ENCODE measurements at regions not wholly inside any gene's neighbourhood (a gene's known extent, or its start where the extent isn't known, plus 50 kb on each side); places are given as distances from the start of the nearest gene placed in this dataset.
"Not testable (repeated sequence)": the region's sequence is repeated elsewhere in the genome, so short reads cannot be mapped to it uniquely, and the experiment has no call there.

GRCh38 chr15:81792646-81793045, 253.2 kb downstream of the MEX3B start:
- H3K4me3 ChIP-seq (replicated peaks in 1 of 3; ENCODE audit: insufficient read depth in 1 of 3, low read depth in 1 of 3, low read length in 3 of 3) = no peak overlapping the region
- POLR2A ChIA-PET = no interaction called here
- FAIRE-seq = no peak
- TF ChIP-seq EZH2 (IDR thresholded peaks at IDR 0.05; ENCODE audit: borderline replicate concordance, low read depth, low read length, severe bottlenecking) (no peak), POLR2A (IDR thresholded peaks at IDR 0.05; ENCODE audit: low read depth, low read length) (no peak), CTCF (IDR thresholded peaks at IDR 0.05; ENCODE audit: extremely low read depth in 1 of 2, insufficient read depth in 1 of 2, low read depth in 1 of 2, low read length in 2 of 2) (no peak), JUN (IDR thresholded peaks at IDR 0.05; ENCODE audit: borderline replicate concordance, insufficient read depth, insufficient read length, low read depth) (no peak), MYC (IDR thresholded peaks at IDR 0.05; ENCODE audit: low read depth, low read length) (no peak), GATA2 (IDR thresholded peaks at IDR 0.05; ENCODE audit: insufficient read depth, insufficient read length, low read depth, low read length) (no peak), MAX (IDR thresholded peaks at IDR 0.05; ENCODE audit: insufficient read depth, insufficient read length) (no peak), FOS (IDR thresholded peaks at IDR 0.05; ENCODE audit: borderline replicate concordance, insufficient read depth, low read length) (no peak), POLR2AphosphoS5 (IDR thresholded peaks at IDR 0.05; ENCODE audit: insufficient read depth, low read depth, low read length) (no peak)
- H2AFZ ChIP-seq (ENCODE audit: low read depth, low read length) = no peak overlapping the region
- no peaks in the 10 kb centered on the region for H3K9me1 ChIP-seq (replicated peaks; ENCODE audit: control insufficient read depth, extremely low read depth, insufficient read depth, low read length)
- no peak for DNase-seq (ENCODE audit: low read depth, low spot score)
- dilution Hi-C loops (cut with MboI; ENCODE audit: extremely low pct_ligation_motif_present, low sequenced_read_pairs) (no loop called here), intact Hi-C loops (cut with micrococcal nuclease) (no loop called here)
- H3K9me3 ChIP-seq (replicated peaks; ENCODE audit: control insufficient read depth, insufficient read depth, low read length) = no peaks in the 10 kb centered on the region
- H4K20me1 ChIP-seq (replicated peaks; ENCODE audit: control insufficient read depth, extremely low read depth, insufficient read depth, low read length) = no peaks in the 10 kb centered on the region
- CTCF ChIA-PET = interaction anchor here (0.5 kb wide), 1 partner anchor 314 kb away, joined by 4 read pairs; no protein-coding TSS in a partner anchor
- H3K4me1 ChIP-seq (ENCODE audit: control insufficient read depth, extremely low read depth, insufficient read depth, low read length) = no peaks in the 10 kb centered on the region
- no peak overlapping the region for H3K9ac ChIP-seq (replicated peaks; ENCODE audit: extremely low read depth, insufficient read depth, low read length)
- H3K27ac ChIP-seq (ENCODE audit: insufficient read depth, low read depth, low read length) = no peak overlapping the region
- H3K4me2 ChIP-seq (ENCODE audit: insufficient read depth, low read length) = no peak overlapping the region
- no peaks in the 10 kb centered on the region for H3K36me3 ChIP-seq (ENCODE audit: control insufficient read depth in 2 of 2, extremely low read depth in 1 of 2, insufficient read depth in 2 of 2, low read length in 2 of 2)
- no peaks in the 10 kb centered on the region for H3K79me2 ChIP-seq (ENCODE audit: control insufficient read depth, insufficient read depth, low read length)
- no TSS peak for BruUV-seq (replicated peaks)
- H3K27me3 ChIP-seq (ENCODE audit: control insufficient read depth in 2 of 2, insufficient read depth in 2 of 2, low read length in 2 of 2) = no peaks in the 10 kb centered on the region

GRCh38 chr15:81791322-81791721, 254.5 kb downstream of the MEX3B start:
- BruUV-seq (replicated peaks); H3K4me1 ChIP-seq (ENCODE audit: control insufficient read depth, extremely low read depth, insufficient read depth, low read length); H3K27me3 ChIP-seq (ENCODE audit: control insufficient read depth in 2 of 2, insufficient read depth in 2 of 2, low read length in 2 of 2); H3K36me3 ChIP-seq (ENCODE audit: control insufficient read depth in 2 of 2, extremely low read depth in 1 of 2, insufficient read depth in 2 of 2, low read length in 2 of 2); H2AFZ ChIP-seq (ENCODE audit: low read depth, low read length); H3K9me3 ChIP-seq (replicated peaks; ENCODE audit: control insufficient read depth, insufficient read depth, low read length); H3K9ac ChIP-seq (replicated peaks; ENCODE audit: extremely low read depth, insufficient read depth, low read length); FAIRE-seq; H3K79me2 ChIP-seq (ENCODE audit: control insufficient read depth, insufficient read depth, low read length); CTCF ChIA-PET; H3K4me3 ChIP-seq (replicated peaks in 1 of 3; ENCODE audit: insufficient read depth in 1 of 3, low read depth in 1 of 3, low read length in 3 of 3); DNase-seq (ENCODE audit: low read depth, low spot score); H3K27ac ChIP-seq (ENCODE audit: insufficient read depth, low read depth, low read length); H3K9me1 ChIP-seq (replicated peaks; ENCODE audit: control insufficient read depth, extremely low read depth, insufficient read depth, low read length); POLR2A ChIA-PET; dilution Hi-C loops (cut with MboI; ENCODE audit: extremely low pct_ligation_motif_present, low sequenced_read_pairs); H3K4me2 ChIP-seq (ENCODE audit: insufficient read depth, low read length); H4K20me1 ChIP-seq (replicated peaks; ENCODE audit: control insufficient read depth, extremely low read depth, insufficient read depth, low read length); intact Hi-C loops (cut with micrococcal nuclease): not testable (repeated sequence)
